ENCODE measurements at regions not wholly inside any gene's neighbourhood (a gene's known extent, or its start where the extent isn't known, plus 50 kb on each side); places are given as distances from the start of the nearest gene placed in this dataset.

DNA sequence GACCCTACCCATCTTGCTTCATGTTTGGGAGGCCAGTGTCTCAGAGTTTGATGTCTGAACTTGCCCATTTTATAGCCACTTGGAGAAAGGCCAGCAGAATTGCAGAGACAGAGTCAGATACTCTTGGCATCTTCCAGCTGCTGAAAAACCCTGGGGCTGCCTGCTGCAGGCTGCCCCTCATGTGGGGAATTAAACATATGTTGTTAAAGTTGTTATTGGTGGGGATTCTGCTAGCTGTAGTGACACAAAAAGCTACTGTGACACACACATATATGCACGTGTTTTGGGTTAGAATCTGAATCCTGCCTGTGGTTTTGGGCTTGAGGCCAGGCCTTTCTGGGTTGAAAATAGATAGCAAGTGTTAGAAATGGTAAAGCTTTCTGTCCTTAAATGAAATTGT lies 1288.4 kb downstream of the AACS start:
- no peaks in the 10 kb centered on the region for H3K79me1 ChIP-seq (ENCODE audit: insufficient read depth, low read depth, low read length, poor library complexity, severe bottlenecking)

More for the DNA sequence above, 1288.4 kb downstream of the AACS start:
- Mint-ChIP-seq H3K9me3 (peaks cover 10 to 14% of the 10 kb centered on the region in 2 experiments), H3K4me3 (no peak overlapping the region), H3K27me3 (ENCODE audit: low read depth) (no peaks in the 10 kb centered on the region; the same call in 1 of the 2 replicates), H3K27ac (no peak overlapping the region), H3K4me1 (no peaks in the 10 kb centered on the region), H3K36me3 (ENCODE audit: insufficient read depth in 1 of 3, low read depth in 3 of 3) (peaks cover 0 to 12% (median 2%) of the 10 kb centered on the region in 3 experiments; a peak in 5 of 7 replicates)
- no peaks in the 10 kb centered on the region for H3K23me2 ChIP-seq (ENCODE audit: insufficient read length, low read depth, low read length, poor library complexity, severe bottlenecking)
- H4K5ac ChIP-seq (ENCODE audit: insufficient read length, low read depth, low read length) = no peak overlapping the region
- no peak overlapping the region for H2BK20ac ChIP-seq (ENCODE audit: low read depth, low read length, poor library complexity, severe bottlenecking)
- no peak overlapping the region for H3K23ac ChIP-seq (ENCODE audit: insufficient read length, low read depth, low read length)
- no peaks in the 10 kb centered on the region for H3K9me3 ChIP-seq (ENCODE audit: control insufficient read depth, low read depth, low read length)
- no peaks in the 10 kb centered on the region for H3K27me3 ChIP-seq (ENCODE audit: insufficient read depth, low read length)
- H2AK5ac ChIP-seq (ENCODE audit: insufficient read length, low read length) = no peak overlapping the region
- TF ChIP-seq, protein P1, sequence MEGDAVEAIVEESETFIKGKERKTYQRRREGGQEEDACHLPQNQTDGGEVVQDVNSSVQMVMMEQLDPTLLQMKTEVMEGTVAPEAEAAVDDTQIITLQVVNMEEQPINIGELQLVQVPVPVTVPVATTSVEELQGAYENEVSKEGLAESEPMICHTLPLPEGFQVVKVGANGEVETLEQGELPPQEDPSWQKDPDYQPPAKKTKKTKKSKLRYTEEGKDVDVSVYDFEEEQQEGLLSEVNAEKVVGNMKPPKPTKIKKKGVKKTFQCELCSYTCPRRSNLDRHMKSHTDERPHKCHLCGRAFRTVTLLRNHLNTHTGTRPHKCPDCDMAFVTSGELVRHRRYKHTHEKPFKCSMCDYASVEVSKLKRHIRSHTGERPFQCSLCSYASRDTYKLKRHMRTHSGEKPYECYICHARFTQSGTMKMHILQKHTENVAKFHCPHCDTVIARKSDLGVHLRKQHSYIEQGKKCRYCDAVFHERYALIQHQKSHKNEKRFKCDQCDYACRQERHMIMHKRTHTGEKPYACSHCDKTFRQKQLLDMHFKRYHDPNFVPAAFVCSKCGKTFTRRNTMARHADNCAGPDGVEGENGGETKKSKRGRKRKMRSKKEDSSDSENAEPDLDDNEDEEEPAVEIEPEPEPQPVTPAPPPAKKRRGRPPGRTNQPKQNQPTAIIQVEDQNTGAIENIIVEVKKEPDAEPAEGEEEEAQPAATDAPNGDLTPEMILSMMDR (conservative IDR thresholded peaks at IDR 0.05) = no peak
- no peak overlapping the region for H3K56ac ChIP-seq (ENCODE audit: insufficient read length, low read depth, low read length)
- H3T11ph ChIP-seq (ENCODE audit: low read length) = no peak overlapping the region
- H3K4me2 ChIP-seq (ENCODE audit: insufficient read depth, insufficient read length, low read length) = no peak overlapping the region
- no peak overlapping the region for H3K4ac ChIP-seq (ENCODE audit: low read depth, low read length)
- no peaks in the 10 kb centered on the region for H3K79me2 ChIP-seq (ENCODE audit: insufficient read depth, low read length)
- H2BK5ac ChIP-seq (ENCODE audit: insufficient read length, low read length) = no peak overlapping the region
- no peak overlapping the region for H3K27ac ChIP-seq (ENCODE audit: insufficient read length, low read depth, low read length)
- H3K4me1 ChIP-seq (ENCODE audit: insufficient read depth, low read length) = no peaks in the 10 kb centered on the region
- H2BK120ac ChIP-seq (ENCODE audit: low read depth, low read length, poor library complexity, severe bottlenecking) = no peak overlapping the region
- H3K18ac ChIP-seq (ENCODE audit: insufficient read length, low read depth, low read length) = no peak overlapping the region
- H3K14ac ChIP-seq (ENCODE audit: insufficient read depth, low read length) = no peak overlapping the region
- H4K8ac ChIP-seq (replicated peaks; ENCODE audit: insufficient read length, low read depth, low read length) = no peak overlapping the region
- no CpG with 5 or more reads among the region's 1 CpG for WGBS (ENCODE audit: extremely low coverage, insufficient read length, low lambda C conversion rate)
- no peak for DNase-seq
- no peak overlapping the region for H2BK12ac ChIP-seq (ENCODE audit: insufficient read length, low read depth, low read length)
- H2AFZ ChIP-seq (ENCODE audit: low read length) = no peak overlapping the region
- no peak overlapping the region for H2BK15ac ChIP-seq (ENCODE audit: low read depth, low read length)
- H3K9ac ChIP-seq (ENCODE audit: extremely low read depth, insufficient read length, low read length) = no peak overlapping the region
- no peak overlapping the region for H4K91ac ChIP-seq (ENCODE audit: insufficient read length, low read depth, low read length)
- H4K20me1 ChIP-seq (ENCODE audit: control insufficient read depth, insufficient read depth, insufficient read length) = no peaks in the 10 kb centered on the region

Data from H9 (cell line).